HCT116 (cell line): ENCODE measurements at regions not wholly inside any gene's neighbourhood (a gene's known extent, or its start where the extent isn't known, plus 50 kb on each side); places are given as distances from the start of the nearest gene placed in this dataset.

ENCODE experiments used
- EZH2 ChIP-seq: fragments of 200-600 bp; sonication (generic); IDR thresholded peaks from 2 replicates; pipeline ENCODE4 v1.6.1; 2017; ENCODE audit warnings: antibody characterized with exemption, mixed run types
- JUND ChIP-seq: IDR thresholded peaks from 2 replicates; pipeline ENCODE4 v1.6.1; 2012
- RAD21 ChIP-seq: IDR thresholded peaks from 2 replicates; pipeline ENCODE4 v1.6.1; 2012; ENCODE audit warnings: low read depth, mild to moderate bottlenecking
- YY1 ChIP-seq: IDR thresholded peaks from 2 replicates; pipeline ENCODE4 v1.6.1; 2011; ENCODE audit warnings: low read length, low read depth, moderate library complexity, mild to moderate bottlenecking; ENCODE audit not compliant: insufficient replicate concordance; ENCODE audit errors: extremely low read depth
- TF ChIP-seq, protein P1 (sequence below), 3 experiments: fragments of 200-600 bp in 1 of 3; sonication (generic) in 1 of 3; IDR thresholded peaks in 2 of 3; conservative IDR thresholded peaks in 1 of 3; 2 replicates each; pipeline ENCODE4 v1.5.1; 2012 to 2017; ENCODE audit warnings: low read depth in 2 of 3, low read length in 2 of 3, antibody characterized with exemption in 1 of 3, borderline replicate concordance in 1 of 3, control low read depth in 1 of 3, mild to moderate bottlenecking in 1 of 3, mixed read lengths in 1 of 3, mixed run types in 1 of 3, moderate library complexity in 1 of 3; ENCODE audit not compliant: insufficient read depth in 1 of 3

DNA sequence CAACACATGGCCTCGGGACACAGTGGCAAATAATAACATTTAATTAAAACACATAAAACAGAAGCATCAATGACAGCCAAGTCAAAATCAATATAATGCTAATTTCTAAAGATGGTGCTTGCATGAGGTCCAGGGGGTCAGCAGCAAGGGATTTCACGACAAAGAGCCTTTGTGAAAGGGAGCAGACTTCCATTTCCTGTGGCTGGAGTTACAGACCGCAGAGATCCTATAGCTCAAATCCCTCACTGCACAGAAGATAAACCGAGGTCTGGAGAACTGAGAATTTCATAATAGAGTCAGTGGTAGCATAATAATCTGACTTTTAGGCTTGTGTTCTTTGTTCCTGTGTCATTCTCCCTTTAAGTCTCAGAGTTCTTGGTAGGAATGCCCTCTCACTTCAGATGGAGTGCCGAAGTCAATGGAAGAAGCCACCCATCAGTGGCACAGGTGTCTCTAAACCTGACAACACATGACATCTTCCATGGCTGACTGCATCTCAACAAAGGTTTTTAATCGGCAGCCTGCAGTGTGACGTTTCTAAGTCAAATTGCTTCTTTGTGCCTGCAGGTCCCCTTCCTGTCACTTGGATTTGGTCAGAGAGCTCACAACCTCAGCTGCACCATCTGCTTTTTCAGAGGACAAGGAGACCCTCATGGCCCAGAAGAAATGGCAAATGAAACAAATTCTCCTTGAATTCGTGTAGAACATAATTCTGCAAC, 67.4 kb downstream of the CARTPT start:
- no peak for TF ChIP-seq EZH2
- TF ChIP-seq, protein P1, sequence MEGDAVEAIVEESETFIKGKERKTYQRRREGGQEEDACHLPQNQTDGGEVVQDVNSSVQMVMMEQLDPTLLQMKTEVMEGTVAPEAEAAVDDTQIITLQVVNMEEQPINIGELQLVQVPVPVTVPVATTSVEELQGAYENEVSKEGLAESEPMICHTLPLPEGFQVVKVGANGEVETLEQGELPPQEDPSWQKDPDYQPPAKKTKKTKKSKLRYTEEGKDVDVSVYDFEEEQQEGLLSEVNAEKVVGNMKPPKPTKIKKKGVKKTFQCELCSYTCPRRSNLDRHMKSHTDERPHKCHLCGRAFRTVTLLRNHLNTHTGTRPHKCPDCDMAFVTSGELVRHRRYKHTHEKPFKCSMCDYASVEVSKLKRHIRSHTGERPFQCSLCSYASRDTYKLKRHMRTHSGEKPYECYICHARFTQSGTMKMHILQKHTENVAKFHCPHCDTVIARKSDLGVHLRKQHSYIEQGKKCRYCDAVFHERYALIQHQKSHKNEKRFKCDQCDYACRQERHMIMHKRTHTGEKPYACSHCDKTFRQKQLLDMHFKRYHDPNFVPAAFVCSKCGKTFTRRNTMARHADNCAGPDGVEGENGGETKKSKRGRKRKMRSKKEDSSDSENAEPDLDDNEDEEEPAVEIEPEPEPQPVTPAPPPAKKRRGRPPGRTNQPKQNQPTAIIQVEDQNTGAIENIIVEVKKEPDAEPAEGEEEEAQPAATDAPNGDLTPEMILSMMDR (IDR thresholded peaks at IDR 0.05 in 2 of 3, conservative IDR thresholded peaks at IDR 0.05 in 1 of 3; ENCODE audit: borderline replicate concordance in 1 of 3, insufficient read depth in 1 of 3, low read depth in 2 of 3, low read length in 2 of 3) = no peak
- TF ChIP-seq JUND = no peak
- TF ChIP-seq YY1 = no peak
- TF ChIP-seq RAD21 = no peak
